VCaP (cell line): ENCODE measurements at regions not wholly inside any gene's neighbourhood (a gene's known extent, or its start where the extent isn't known, plus 50 kb on each side); places are given as distances from the start of the nearest gene placed in this dataset.

Experiments used
- H3K27ac ChIP-seq: fragments of 450-650 bp; 2 replicates; pipeline ENCODE4 v1.5.1; 2017
- CTCF ChIP-seq: fragments of 450-650 bp; conservative IDR thresholded peaks from 2 replicates; pipeline ENCODE4 v1.5.1; 2017; ENCODE audit warnings: mild to moderate bottlenecking, moderate library complexity

- no peak for TF ChIP-seq CTCF
- H3K27ac ChIP-seq = no peak overlapping the region
These were observed 439.4 kb downstream of the RAP2B start for GRCh38 chr3:153601374-153601853.

GRCh38 chr3:153602801-153603200 is 440.8 kb downstream of the RAP2B start:
- TF ChIP-seq CTCF = no peak
- no peak overlapping the region for H3K27ac ChIP-seq

- H3K27ac ChIP-seq = no peak overlapping the region
- no peak for TF ChIP-seq CTCF
These were observed 452.1 kb downstream of the RAP2B start for GRCh38 chr3:153614140-153614539.

GRCh38 chr3:153614563-153614962 is 452.5 kb downstream of the RAP2B start:
- no peak for TF ChIP-seq CTCF
- no peak overlapping the region for H3K27ac ChIP-seq

- no peak overlapping the region for H3K27ac ChIP-seq
- TF ChIP-seq CTCF = no peak
These were observed 453.8 kb downstream of the RAP2B start for GRCh38 chr3:153615863-153616262.

GRCh38 chr3:153617463-153617862 is 455.4 kb downstream of the RAP2B start:
- no peak for TF ChIP-seq CTCF
- H3K27ac ChIP-seq = no peak overlapping the region

- H3K27ac ChIP-seq = no peak overlapping the region
- no peak for TF ChIP-seq CTCF
These were observed 456.1 kb downstream of the RAP2B start for GRCh38 chr3:153618176-153618575.

GRCh38 chr3:153619268-153619667 is 457.2 kb downstream of the RAP2B start:
- TF ChIP-seq CTCF = no peak

More at GRCh38 chr3:153619268-153619667, 457.2 kb downstream of the RAP2B start:
- H3K27ac ChIP-seq = no peak overlapping the region
